ENCODE measurements at regions not wholly inside any gene's neighbourhood (a gene's known extent, or its start where the extent isn't known, plus 50 kb on each side); places are given as distances from the start of the nearest gene placed in this dataset.

DNA sequence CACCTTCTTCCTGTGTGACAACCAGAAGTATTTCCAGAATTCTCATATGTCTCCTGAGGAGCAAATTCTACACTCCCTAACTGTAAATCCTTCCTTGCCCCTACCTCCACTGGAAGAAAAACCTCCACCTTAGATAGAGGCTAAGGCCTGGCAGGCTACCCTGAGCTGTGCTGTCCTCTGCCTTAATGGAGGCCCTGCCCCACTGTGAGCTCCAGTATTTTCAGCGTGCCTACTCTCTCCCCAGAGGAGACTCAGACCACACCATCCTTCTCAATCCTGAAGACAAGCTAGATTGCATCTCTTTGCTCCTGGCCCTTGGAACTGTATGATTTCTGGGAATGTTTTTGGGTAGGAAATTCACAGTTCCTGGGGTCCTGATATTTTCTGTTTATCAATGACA, 110.0 kb upstream of the OBI1 start:
- TF ChIP-seq, protein P1, sequence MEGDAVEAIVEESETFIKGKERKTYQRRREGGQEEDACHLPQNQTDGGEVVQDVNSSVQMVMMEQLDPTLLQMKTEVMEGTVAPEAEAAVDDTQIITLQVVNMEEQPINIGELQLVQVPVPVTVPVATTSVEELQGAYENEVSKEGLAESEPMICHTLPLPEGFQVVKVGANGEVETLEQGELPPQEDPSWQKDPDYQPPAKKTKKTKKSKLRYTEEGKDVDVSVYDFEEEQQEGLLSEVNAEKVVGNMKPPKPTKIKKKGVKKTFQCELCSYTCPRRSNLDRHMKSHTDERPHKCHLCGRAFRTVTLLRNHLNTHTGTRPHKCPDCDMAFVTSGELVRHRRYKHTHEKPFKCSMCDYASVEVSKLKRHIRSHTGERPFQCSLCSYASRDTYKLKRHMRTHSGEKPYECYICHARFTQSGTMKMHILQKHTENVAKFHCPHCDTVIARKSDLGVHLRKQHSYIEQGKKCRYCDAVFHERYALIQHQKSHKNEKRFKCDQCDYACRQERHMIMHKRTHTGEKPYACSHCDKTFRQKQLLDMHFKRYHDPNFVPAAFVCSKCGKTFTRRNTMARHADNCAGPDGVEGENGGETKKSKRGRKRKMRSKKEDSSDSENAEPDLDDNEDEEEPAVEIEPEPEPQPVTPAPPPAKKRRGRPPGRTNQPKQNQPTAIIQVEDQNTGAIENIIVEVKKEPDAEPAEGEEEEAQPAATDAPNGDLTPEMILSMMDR (conservative IDR thresholded peaks at IDR 0.05 in 1 of 2, IDR thresholded peaks at IDR 0.05 in 1 of 2; ENCODE audit: extremely low read depth in 1 of 2, insufficient read depth in 1 of 2, low read depth in 1 of 2, low read length in 2 of 2): no peak
- no peak for TF ChIP-seq EZH2 (IDR thresholded peaks at IDR 0.05; ENCODE audit: borderline replicate concordance, low read length)

Measured in mammary epithelial cell (primary cell).